Astrocyte (in vitro differentiated cells and primary cell): ENCODE measurements at regions not wholly inside any gene's neighbourhood (a gene's known extent, or its start where the extent isn't known, plus 50 kb on each side); places are given as distances from the start of the nearest gene placed in this dataset.

Experiments used
- EZH2 ChIP-seq: IDR thresholded peaks from 2 replicates; pipeline ENCODE4 v1.6.1; 2012; ENCODE audit warnings: mild to moderate bottlenecking, low read length, inconsistent platforms; ENCODE audit not compliant: insufficient read depth
- TF ChIP-seq, protein P1 (sequence below): IDR thresholded peaks from 2 replicates; pipeline ENCODE4 v1.5.1; 2011; ENCODE audit warnings: low read depth, mild to moderate bottlenecking, inconsistent platforms, low read length, moderate library complexity; ENCODE audit not compliant: insufficient read depth

GRCh38 chr14:83419420-83419819 lies 1885.8 kb upstream of the SEL1L start:
- TF ChIP-seq, protein P1, sequence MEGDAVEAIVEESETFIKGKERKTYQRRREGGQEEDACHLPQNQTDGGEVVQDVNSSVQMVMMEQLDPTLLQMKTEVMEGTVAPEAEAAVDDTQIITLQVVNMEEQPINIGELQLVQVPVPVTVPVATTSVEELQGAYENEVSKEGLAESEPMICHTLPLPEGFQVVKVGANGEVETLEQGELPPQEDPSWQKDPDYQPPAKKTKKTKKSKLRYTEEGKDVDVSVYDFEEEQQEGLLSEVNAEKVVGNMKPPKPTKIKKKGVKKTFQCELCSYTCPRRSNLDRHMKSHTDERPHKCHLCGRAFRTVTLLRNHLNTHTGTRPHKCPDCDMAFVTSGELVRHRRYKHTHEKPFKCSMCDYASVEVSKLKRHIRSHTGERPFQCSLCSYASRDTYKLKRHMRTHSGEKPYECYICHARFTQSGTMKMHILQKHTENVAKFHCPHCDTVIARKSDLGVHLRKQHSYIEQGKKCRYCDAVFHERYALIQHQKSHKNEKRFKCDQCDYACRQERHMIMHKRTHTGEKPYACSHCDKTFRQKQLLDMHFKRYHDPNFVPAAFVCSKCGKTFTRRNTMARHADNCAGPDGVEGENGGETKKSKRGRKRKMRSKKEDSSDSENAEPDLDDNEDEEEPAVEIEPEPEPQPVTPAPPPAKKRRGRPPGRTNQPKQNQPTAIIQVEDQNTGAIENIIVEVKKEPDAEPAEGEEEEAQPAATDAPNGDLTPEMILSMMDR, result no peak
- no peak for TF ChIP-seq EZH2
